Forelimb muscle (tissue), 1 donor: ENCODE measurements at regions not wholly inside any gene's neighbourhood (a gene's known extent, or its start where the extent isn't known, plus 50 kb on each side); places are given as distances from the start of the nearest gene placed in this dataset.
A peak's percentile ranks its signal among the peaks of the same experiment; 100 is the strongest.
"Not testable (repeated sequence)": the region's sequence is repeated elsewhere in the genome, so short reads cannot be mapped to it uniquely, and the experiment has no call there.

Experiments
- DNase-seq: peaks from one replicate; pipeline ENCODE4 v3.0.0-alpha.2; 2013; ENCODE audit warnings: low read depth

- no peak for DNase-seq
These were observed 137.8 kb upstream of the JCAD start for GRCh38 chr10:30197186-30197585.

- DNase-seq, result not testable (repeated sequence)
These were observed 137.2 kb upstream of the JCAD start for GRCh38 chr10:30196559-30196958.

GRCh38 chr10:30192846-30193608, 133.6 kb upstream of the JCAD start:
- no peak for DNase-seq

GRCh38 chr10:30190577-30191552, 131.5 kb upstream of the JCAD start:
- no peak for DNase-seq

- no peak for DNase-seq
These were observed 129.8 kb upstream of the JCAD start for GRCh38 chr10:30189238-30189580.

GRCh38 chr10:30188556-30189237, 129.3 kb upstream of the JCAD start:
- no peak for DNase-seq

- DNase-seq, result no peak
These were observed 128.7 kb upstream of the JCAD start for GRCh38 chr10:30188101-30188500.

GRCh38 chr10:30187010-30187409, 127.6 kb upstream of the JCAD start:
- no peak for DNase-seq

GRCh38 chr10:30186371-30186875, 127.0 kb upstream of the JCAD start:
- DNase-seq, result no peak

GRCh38 chr10:30185916-30186315, 126.5 kb upstream of the JCAD start:
- DNase-seq, result no peak

- no peak for DNase-seq
These were observed 126.0 kb upstream of the JCAD start for GRCh38 chr10:30185341-30185740.

GRCh38 chr10:30184397-30185033, 125.1 kb upstream of the JCAD start:
- DNase-seq, result no peak

- no peak for DNase-seq
These were observed 123.6 kb upstream of the JCAD start for GRCh38 chr10:30183055-30183402.

GRCh38 chr10:30182191-30183054, 123.0 kb upstream of the JCAD start:
- peak; percentile 35 for DNase-seq

GRCh38 chr10:30178356-30178964, 119.1 kb upstream of the JCAD start:
- no peak for DNase-seq

GRCh38 chr10:30176776-30177533, 117.6 kb upstream of the JCAD start:
- DNase-seq, result no peak

GRCh38 chr10:30176182-30176581, 116.8 kb upstream of the JCAD start:
- no peak for DNase-seq

GRCh38 chr10:30172673-30173072, 113.3 kb upstream of the JCAD start:
- DNase-seq, result no peak

GRCh38 chr10:30172091-30172490, 112.7 kb upstream of the JCAD start:
- DNase-seq, result no peak

- DNase-seq, result no peak
These were observed 112.2 kb upstream of the JCAD start for GRCh38 chr10:30171601-30172000.
